C1 segment of cervical spinal cord (tissue), 14 donors: ENCODE measurements at regions not wholly inside any gene's neighbourhood (a gene's known extent, or its start where the extent isn't known, plus 50 kb on each side); places are given as distances from the start of the nearest gene placed in this dataset.

Experiments used
- DNase-seq, 14 donors: peaks; one replicate each; lab custom pipeline; 2025; lab: John Stamatoyannopoulos, UW

DNA sequence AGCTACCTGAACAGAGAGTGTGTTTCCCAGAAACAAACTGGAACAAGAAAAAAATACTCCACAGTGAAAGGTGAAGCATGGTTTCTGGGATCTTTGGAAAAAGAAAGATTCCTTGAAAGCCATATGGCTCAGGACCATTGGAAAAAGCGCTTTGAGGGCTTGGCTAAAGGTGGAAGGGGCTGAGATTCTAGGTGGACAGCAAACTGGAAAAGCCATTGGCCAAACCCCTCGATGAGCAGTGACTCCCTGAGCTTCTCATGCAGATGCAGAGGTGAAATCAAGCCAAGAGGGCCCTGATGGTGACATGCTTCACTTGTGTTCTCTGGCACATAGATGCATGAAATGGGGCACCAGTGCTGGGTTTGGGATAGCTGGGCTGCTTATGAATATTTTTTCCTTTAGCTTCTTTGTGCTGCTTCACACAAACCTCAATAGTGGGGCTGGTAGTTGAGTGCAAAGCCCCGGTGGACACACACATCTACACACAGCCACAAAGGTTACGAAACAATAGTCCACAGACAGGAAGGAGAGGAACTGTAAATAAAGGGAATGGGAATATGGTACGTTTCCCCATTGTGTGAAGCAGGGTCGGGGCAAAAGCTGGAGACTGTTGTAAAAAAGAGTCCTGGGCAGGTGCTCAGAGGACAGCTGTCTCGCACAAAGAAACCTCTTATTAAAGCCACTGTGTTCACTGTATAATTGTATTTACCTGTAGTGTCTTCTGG lies 117.8 kb downstream of the FOXA2 start:
- no peak for DNase-seq

GRCh38 chr20:22465622-22466446 lies 118.5 kb downstream of the FOXA2 start:
- DNase-seq = no peak

- no peak for DNase-seq
These were observed 119.9 kb downstream of the FOXA2 start for GRCh38 chr20:22464312-22465003.

- no peak for DNase-seq
These were observed 121.1 kb downstream of the FOXA2 start for GRCh38 chr20:22462975-22463914.

- no peak for DNase-seq
These were observed 123.6 kb downstream of the FOXA2 start for GRCh38 chr20:22460803-22461202.

DNA sequence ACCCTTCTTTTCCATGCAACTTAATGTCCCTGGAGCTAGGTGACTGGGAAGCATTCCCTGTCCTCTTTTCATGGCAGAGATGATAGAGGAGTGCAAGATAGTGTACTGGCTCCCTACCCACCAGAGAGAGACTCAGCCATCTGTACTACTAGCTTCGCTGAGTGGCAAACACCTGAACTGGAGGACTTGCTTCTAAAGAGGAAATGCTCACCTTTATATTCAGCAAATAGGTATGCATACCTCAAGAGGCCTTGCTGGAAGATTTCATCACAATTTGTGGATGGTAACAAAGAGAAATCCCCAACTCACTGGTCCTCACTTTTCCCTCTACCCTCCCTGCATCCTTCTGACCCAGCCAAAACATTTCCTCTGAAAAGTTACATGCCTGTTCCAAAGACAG lies 124.1 kb downstream of the FOXA2 start:
- DNase-seq = no peak

GRCh38 chr20:22459754-22460153 lies 124.6 kb downstream of the FOXA2 start:
- DNase-seq = no peak

- DNase-seq = no peak
These were observed 128.3 kb downstream of the FOXA2 start for GRCh38 chr20:22456109-22456508.

DNA sequence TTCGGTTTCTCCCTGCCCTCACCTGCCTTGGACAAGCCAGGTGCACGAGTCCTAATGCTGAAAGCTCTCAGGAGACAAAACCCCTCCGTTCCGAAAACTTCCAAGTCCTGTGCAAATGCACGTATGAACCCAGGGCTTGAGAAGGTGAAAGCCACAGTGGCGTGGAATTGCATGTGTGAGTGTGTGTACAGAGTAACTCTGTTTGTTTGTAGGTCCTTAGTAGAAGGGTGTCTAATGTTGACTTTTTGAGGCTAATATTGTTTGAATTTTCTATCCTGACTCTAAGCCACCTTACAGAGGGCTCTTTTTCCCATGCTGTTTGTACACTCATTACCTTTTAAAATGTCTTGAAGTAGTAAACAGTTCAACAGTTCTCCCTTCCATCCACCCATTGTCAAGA lies 129.1 kb downstream of the FOXA2 start:
- no peak for DNase-seq

GRCh38 chr20:22453244-22454080 lies 130.9 kb downstream of the FOXA2 start:
- no peak for DNase-seq

- no peak for DNase-seq
These were observed 131.8 kb downstream of the FOXA2 start for GRCh38 chr20:22452442-22453011.

DNA sequence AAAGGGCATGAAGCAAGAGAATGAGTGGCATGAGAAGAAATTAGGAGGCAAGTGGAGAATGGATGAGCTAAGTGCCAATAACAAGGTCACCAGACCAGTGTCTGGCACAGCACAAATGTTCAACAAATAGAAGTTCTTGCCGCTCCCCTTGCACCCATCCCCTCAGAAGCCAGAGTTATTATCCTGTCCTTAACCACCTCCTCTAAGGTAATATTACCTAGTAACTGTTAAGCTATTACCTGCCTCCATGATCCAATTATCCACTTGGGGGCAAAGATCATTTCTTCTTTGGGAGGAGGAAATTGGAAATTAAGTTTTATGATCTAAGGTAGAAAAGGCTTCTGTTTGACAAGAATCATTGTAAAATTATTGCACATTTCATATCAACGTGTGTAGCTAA lies 133.8 kb downstream of the FOXA2 start:
- no peak for DNase-seq

- DNase-seq = peak in 6 of 14 donors; percentile 2 to 64 (median 32)
These were observed 135.0 kb downstream of the FOXA2 start for GRCh38 chr20:22449188-22449973.

GRCh38 chr20:22447447-22447778 lies 137.0 kb downstream of the FOXA2 start:
- DNase-seq = no peak

DNA sequence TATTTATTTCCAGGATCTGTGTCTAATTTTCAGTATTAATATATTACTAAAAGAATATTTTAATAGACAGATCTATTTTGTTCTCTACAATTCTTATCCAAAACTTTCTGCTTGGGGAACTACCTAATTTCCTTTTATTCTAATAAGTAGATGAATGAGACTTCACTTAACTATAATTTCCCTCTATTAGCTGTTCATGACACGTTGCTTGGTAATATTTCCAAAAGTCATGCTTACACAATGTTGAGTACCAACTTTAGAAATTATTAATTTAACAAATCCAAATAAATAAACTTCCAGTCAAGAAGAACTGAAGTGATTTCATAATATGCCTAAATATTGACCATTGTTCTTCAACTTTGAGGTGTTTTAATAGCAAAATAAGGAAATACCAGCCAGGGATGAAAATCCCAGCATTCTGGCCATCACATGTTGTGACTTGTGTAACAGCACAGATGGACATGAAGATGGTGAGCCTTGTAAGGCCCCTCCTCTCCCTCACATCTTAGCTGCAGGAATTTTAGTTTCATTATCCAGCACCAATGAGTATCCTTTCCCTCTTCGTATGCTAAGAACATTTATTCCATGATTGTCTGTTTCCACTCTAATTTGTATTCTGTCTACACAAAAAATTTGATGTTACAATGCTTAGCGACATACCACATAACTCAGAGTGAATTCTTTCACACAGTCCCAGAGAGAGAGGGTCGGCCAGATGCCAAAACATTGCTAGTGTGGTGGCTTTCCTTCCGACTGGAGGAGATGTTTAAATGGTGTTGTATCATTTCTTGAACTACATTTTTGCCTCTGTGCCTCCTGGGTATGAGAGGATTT lies 137.5 kb downstream of the FOXA2 start:
- DNase-seq = no peak

GRCh38 chr20:22442318-22442717 lies 142.1 kb downstream of the FOXA2 start:
- no peak for DNase-seq

- no peak for DNase-seq
These were observed 145.4 kb downstream of the FOXA2 start for GRCh38 chr20:22438926-22439325.

DNA sequence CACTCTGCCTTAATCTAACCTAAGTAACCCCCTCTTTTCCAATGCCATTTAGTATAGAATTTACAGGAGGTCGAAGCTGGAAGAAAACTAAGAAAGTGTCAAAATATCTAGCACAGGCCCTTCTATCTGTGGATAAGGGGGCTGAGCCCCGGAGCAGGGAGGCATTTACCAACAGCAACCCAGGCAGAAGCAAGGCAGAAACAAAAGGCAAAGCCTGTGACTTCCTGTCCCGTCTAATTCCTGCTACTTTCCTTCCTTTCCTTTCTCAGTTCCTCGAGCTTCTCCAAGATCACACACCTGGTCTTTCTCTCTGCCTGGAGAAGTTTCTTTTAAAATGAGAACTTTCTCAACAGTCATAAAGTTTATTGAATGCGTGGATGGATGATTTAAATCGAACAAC lies 146.0 kb downstream of the FOXA2 start:
- no peak for DNase-seq
